Stimulated activated CD4-positive, alpha-beta T cell treated with anti-CD3 and anti-CD28 coated beads, TNF-alpha, amount 100 ng/mL, for 24 hours (primary cell): ENCODE measurements at regions not wholly inside any gene's neighbourhood (a gene's known extent, or its start where the extent isn't known, plus 50 kb on each side); places are given as distances from the start of the nearest gene placed in this dataset.

Experiments
- DNase-seq, 3 experiments: peaks; one replicate each; pipeline ENCODE4 v3.0.0-alpha.2; 2020; ENCODE audit warnings: low read depth in 3 of 3

- no peak for DNase-seq
These were observed 195.7 kb upstream of the MAN1A1 start for GRCh38 chr6:119545245-119545644.

DNA sequence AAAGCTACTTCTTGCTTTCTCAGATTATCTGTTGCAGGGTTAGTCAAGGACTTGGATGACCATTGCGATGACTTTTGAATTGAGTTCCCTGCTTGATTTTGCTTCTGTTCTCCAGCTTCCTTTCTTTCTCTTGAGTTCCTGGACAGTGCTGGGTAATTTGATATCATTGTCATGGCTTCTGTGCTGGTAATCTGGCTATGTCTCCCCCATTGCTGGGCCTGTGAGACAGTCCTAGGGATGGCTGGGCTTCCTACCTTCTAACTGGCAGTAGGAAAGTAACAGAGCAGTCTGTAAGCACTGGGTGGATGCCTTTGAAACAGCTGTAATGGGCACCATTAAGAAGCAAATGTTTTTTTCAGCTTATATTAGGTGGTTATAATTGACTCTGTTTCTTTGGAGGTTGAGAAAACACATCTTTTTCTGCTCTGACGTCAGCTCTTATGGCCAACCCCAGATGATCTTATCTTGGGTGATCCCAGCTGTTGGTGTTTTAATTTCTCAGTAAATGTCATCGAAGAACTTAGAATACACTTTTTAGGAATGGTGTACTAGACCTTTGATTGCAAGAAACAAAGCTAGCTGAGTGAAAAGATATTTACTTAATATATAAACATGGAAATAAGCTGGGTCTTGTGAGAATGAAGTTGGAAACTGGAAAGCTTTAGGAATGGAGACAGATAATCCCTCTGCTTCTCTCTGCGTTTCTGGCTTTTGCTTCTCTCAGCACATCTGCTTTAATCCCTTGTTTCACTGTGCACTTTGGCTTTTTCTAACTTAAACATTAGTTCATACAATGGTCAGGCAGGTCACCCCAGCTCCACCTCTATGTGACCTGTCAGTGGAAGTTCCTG is 195.0 kb upstream of the MAN1A1 start:
- DNase-seq = no peak

DNA sequence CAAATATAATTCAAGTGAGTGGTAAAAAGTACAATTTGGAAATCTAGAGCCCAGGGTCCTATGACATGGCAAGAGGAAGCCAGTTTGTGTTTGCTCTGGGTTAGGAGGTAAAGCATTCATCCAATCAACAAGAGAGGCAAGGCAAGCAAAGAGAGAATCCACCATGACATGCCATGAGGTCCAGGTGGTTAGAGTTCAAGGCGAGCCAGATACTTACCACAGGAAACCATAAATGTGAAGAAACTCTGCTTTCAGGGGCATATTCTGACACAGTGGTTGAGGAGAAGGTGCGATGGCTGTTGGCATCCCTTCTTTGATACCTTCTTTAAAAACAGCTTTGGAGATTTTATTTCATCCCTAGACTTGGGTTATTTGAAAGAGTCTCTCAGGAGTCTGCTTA is 193.8 kb upstream of the MAN1A1 start:
- DNase-seq = no peak

DNA sequence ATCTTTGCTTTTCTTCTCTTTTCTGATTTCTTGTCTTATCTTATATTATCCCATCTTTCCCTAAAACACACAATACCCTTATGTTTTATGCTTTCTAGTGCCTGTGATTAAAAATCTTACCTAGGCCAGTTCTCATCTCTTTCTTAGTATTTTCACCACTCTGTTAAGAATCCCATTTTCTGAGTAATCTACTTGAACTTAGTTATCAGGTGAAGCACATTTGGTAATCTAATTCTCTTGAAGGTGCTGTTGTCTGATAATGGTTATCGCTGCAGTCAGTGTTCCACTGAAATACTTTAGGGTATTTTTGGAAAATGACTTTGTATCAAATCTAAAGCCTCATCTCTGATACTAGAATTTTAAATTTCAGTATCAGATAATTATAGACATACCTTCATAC is 192.5 kb upstream of the MAN1A1 start:
- no peak for DNase-seq

GRCh38 chr6:119541132-119541905 is 191.8 kb upstream of the MAN1A1 start:
- DNase-seq = no peak

DNA sequence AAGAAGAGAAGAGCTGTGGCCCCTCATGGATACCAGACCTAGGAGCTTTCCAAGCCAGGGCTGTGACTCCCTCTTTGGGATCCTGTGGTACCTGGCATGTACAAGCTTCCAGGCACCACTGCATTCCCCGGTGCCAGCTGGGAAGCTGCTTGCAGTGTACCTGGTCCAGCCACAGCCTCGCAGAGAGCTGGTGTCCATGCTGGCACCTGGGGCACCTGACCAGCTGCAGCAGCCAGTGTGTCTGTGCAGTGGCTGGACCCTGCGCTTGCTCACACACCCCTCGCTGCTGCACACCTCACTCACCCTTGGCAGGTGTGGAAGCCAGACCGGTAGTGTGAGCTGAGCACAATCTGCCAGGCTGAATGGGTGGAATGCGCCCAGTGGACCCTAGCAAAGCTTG is 190.9 kb upstream of the MAN1A1 start:
- no peak for DNase-seq

DNA sequence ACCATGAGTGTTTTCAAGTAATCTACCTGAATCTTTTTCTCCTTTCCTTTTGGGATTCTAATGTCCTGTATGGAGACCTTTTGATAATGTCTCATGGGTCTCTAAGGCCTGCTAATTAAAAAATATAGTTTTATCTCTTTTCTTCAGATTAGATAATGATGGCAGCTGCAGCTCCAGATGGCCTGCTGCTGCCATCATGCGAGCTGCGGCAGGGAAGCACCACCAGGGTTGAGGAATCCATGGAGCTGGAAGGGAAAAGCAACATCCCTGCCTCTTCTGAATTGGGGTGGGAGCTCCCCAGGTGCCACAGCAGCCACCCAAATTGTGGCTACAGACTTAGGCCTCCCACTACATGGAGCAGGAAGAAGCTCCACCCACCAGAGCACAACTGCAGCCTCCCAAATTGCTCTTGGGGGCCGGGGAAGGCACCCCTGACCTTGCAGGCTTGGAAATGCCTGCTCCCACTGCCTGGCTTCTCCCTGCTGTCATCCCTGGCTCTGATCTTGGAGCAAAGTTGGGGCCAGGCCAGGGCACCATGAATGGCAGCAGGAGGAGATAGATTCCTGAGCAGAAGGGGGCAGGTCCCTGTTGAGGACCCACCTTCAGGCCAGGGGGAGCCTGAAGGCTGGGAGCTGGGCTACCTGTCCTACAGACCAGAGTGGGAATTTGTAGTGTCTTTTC is 189.6 kb upstream of the MAN1A1 start:
- no peak for DNase-seq

- no peak for DNase-seq
These were observed 187.1 kb upstream of the MAN1A1 start for GRCh38 chr6:119536666-119537065.

DNA sequence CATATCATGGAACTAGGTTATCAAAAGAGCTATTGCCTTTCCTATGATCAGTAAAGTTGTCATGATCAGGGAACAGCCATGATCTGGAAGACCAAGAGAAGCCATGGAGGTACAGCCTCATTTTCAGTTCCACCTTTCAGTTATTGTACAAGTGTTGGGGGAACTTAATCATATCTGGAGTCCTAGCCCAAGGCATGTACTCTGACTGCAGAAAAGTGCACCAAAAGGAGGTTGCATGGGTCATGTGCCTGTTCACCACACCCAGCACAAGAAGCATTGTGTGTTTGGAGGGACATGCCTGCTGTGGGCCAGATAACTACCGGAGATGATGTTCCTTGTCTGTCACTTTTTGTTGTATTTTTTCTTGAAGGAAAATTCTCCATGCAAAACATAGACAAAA is 185.8 kb upstream of the MAN1A1 start:
- no peak for DNase-seq

- no peak for DNase-seq
These were observed 184.2 kb upstream of the MAN1A1 start for GRCh38 chr6:119533603-119534279.

- no peak for DNase-seq
These were observed 177.6 kb upstream of the MAN1A1 start for GRCh38 chr6:119527231-119527578.

DNA sequence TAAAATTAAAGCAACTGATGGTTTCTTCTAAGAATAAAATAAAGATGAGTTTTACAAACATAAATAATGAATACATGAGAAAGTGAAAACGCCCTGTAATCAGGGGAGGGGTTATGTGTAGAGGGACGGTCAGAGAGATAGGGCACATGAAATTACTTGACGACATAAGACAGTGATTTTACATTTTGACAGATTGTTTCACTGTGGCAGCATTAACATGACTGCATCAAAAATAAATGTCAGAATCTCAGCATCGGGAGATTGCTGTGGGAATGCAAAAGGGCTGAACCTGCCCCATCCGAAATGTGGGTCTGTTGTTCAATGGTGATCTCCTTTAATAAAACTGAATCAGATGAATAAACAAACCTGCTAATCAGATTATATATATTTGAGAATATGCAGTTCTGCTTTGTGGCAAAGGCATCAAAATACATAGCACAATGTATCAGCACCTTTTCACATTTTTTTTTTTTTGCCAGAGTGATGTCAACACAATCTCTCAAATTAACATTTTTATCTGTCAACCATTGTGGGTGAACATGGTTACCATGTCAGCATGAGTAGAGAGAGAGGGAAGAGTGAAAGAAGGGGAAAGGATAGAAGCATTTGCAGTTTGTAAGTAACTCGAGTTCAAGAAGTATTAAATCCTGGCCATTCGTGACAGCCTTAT is 177.1 kb upstream of the MAN1A1 start:
- no peak for DNase-seq

DNA sequence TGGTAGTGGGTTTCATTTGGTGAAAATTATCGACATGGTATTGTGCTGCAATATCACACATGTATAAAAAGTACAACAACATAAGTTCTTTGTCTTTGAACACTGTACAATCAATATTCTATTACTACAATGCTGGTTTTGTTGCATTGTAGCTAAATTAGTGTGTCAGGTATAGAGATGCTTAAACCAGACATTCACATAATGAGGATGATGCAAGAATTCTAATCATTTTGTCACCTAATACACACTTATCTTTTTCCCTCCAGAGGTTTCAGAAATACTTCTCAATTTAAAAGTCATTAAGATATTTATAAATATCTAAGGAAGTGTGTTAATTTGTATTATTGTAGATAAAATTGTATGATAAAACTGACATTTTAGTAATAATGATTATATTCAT is 174.8 kb upstream of the MAN1A1 start:
- no peak for DNase-seq

- DNase-seq = no peak
These were observed 174.0 kb upstream of the MAN1A1 start for GRCh38 chr6:119523556-119523955.

GRCh38 chr6:119521251-119521650 is 171.7 kb upstream of the MAN1A1 start:
- DNase-seq = no peak

DNA sequence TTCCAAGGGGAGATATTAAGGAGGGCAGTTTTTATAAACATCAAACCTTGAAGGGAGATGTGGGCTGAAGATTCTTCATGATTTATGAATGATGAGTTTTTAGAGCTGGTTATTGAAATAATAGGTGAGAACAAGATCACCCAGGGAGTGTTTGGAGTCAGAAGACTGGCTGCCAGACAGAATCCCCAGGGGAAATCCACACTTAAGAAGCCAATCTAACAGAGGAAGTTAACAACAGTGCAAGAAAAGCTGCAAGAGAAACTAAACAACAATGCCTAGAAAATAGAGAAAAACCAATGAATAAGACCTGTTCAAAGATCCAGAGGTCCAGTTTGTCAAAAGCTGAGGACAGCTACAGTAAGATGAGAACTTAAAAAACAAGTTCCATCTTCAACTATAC is 167.9 kb upstream of the MAN1A1 start:
- no peak for DNase-seq

DNA sequence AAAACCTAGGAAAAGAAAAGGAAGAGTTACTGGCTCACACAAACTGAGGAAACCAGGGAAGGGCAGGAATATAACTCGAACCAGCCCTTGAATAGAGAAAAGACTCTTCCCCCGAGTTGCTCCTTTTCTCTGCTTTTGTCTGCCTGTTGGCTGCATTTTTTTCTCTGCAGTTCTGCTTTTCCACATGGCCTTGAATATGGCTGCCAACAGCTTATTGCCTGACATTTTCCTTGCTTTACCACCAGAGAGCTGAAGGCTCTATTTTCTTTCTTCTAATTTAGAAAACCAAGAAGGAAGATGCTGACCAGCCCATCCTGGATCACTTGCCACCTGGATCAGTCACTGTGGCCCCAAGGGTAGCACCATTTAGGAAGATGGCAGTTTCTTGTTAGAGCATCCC is 164.8 kb upstream of the MAN1A1 start:
- DNase-seq = no peak

DNA sequence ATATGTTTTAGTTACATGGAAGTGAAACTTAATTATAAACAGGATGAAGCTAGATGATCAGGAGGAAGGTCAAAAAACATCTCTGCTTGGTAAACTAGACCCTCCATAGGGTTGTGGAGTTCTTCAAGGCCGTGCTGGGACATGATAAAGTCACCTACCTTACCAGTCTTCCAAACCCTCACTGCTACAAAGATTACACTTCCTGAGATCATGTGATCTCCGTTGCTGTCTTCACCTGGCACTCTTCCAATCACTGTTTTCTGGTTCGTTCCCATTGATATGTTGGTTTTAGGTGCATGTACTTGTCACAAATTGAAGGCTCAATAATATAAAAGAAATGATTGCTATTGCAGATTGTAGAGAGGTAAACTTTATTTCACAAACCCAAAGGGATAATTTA is 161.5 kb upstream of the MAN1A1 start:
- DNase-seq = no peak

DNA sequence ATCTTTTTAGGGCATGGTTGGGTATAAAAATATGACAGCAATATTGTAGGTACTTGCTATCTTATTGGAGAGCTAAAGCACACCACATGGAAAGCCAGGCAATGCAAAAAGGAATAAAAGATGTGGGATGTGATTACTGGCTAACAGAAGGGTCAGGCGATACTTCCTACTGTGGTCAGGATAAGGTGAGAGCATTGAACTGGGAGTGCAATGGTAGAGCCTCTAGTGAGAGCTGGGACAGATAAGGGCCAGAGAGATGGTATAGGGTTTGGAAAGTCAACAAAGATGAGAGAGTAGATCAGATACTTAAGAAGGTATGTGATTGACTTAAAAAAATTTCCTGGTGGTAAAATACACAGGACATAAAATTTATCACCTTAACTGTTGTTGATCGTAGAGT is 160.7 kb upstream of the MAN1A1 start:
- no peak for DNase-seq

GRCh38 chr6:119506631-119507174 is 157.1 kb upstream of the MAN1A1 start:
- DNase-seq = no peak

- DNase-seq = no peak
These were observed 152.4 kb upstream of the MAN1A1 start for GRCh38 chr6:119501798-119502483.
